GM18505 (cell line): ENCODE measurements at regions not wholly inside any gene's neighbourhood (a gene's known extent, or its start where the extent isn't known, plus 50 kb on each side); places are given as distances from the start of the nearest gene placed in this dataset.

Source experiments
- ATAC-seq: cut with Tn5 transposase; IDR thresholded peaks from one replicate; pipeline ENCODE4 v1.9.1; 2021; ENCODE audit not compliant: unreplicated experiment
- POLR2A ChIP-seq: IDR thresholded peaks from 4 replicates; pipeline ENCODE4 v1.6.1; 2011; ENCODE audit warnings: borderline replicate concordance; ENCODE audit not compliant: insufficient read depth, insufficient read length; ENCODE audit errors: extremely low read depth

DNA sequence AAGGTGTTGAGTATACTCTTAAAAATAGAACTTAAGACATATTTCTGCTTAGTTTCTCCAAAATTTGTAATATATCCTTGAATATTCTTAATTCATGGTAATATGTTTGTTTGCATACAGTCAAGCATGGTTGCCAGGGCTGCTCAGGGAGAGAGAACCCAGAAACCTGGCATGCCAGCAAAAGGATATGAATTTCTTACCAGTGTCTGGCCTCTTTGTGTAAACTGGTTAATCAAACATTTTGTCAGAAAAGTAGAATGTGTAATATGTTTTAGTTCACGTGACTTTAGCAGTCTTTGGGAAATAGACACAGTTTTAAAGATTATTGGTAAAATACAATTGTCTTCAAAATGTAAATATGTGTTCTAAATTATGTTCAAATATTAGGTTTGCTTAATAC is 101.6 kb downstream of the AASDHPPT start:
- TF ChIP-seq POLR2A = no peak
- ATAC-seq = no peak

DNA sequence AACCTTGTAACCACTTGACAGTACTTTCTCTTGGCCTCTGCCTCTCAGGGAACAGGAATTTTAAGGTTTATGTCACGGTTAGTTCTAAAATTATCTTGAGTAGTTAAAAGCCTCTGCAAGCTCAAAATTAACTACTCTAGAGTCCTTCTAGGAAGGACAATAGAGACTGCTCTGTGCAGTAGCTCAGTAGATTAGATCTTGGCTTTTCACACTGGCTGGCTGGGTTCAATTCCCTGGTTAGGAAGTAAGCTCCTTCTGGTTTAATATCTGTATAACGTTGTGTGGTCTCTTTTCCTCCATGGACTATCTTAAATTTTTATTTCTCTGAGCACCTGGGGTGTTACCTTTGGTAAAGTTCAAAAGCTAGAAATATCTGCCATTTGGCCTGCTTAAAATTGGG is 109.2 kb downstream of the AASDHPPT start:
- TF ChIP-seq POLR2A = no peak
- ATAC-seq = no peak

DNA sequence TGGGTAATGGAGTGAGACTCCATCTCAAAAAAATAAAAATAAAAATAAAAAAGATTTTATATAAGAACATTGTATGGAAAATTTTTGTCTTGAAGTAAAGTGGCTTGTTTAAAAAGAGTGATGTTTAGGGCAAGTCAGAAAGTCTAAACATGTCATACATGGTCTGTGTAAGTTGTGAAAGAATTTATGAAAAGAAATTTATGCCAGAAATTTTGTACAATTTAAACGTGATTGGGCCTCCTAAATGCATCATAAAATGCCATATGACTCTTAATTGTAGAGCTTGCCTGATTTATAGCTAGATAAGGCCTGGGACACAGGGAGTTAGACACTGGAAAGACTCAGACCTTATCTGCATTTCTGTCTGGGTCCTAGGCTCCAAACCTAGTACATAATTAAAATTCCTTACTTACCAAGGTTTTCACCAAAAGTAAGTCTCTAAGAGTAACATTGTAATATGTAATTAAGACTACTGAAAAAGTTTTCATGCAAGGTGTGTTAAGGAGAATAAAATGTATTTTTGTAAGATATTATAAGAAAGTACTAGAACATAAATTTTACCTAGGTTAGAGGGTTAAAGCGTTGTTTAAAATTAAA is 110.5 kb downstream of the AASDHPPT start:
- ATAC-seq = no peak
- TF ChIP-seq POLR2A = no peak

- ATAC-seq = no peak
- no peak for TF ChIP-seq POLR2A
Measured at GRCh38 chr11:106193956-106194355, 116.5 kb downstream of the AASDHPPT start.

GRCh38 chr11:106197438-106197837 is 120.0 kb downstream of the AASDHPPT start:
- TF ChIP-seq POLR2A = no peak
- no peak for ATAC-seq

DNA sequence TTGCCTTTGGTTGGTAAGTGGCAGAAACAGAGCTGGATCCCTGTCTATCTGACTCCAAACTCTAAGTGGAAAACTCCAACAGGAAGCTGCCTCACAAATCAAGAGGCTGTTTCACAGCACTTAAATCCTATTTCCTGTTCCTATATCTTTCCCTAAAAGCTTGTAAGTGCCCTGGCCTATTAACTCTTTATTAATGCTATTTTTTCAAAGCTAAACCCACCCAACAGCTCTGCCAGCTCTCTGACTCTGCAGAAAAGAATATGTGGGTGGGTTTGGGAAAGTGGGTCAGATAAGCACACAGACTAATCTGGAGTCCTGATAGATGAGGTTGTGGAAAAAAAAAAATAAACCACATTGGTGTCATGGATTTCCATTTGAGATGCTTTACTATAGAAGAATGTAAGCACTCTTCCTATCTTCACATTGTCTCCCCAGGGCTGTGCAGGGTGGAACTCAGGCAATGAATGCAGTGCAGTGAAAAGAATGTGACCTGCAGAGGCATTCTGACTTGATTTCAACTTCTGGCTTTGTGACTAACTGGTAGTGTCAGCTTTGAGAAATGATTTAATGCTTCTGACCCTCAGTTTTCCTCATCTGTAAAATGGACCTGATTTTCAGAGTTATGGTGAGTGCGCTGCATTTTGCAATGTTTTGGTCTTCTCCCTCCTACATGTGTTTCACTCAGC is 125.6 kb downstream of the AASDHPPT start:
- no peak for ATAC-seq
- no peak for TF ChIP-seq POLR2A

GRCh38 chr11:106208760-106209159 is 131.3 kb downstream of the AASDHPPT start:
- no peak for ATAC-seq
- TF ChIP-seq POLR2A = no peak

DNA sequence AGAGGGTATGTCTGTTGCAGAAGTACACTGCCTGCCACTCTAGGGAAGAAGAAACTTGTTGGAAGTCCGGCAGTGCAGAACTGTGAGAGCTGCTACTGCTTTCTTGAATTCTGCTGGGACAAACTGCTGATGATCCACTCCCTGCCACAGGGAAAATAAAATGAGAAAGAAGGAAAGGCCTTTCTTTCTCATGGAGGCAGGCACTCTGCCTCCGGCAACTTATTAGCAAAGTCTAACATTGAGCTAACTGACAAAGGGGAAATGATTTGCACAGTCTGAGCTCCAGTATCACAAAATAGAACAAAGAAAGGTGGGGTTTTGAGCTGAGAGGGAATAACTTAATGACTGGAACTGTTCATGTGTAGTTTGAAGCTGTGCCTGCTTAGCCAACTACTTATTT is 134.6 kb downstream of the AASDHPPT start:
- TF ChIP-seq POLR2A = no peak

GRCh38 chr11:106216281-106216680 is 138.8 kb downstream of the AASDHPPT start:
- no peak for ATAC-seq
- TF ChIP-seq POLR2A = no peak

More for the DNA sequence above, 134.6 kb downstream of the AASDHPPT start:
- ATAC-seq = no peak

GRCh38 chr11:106217456-106217855 is 140.0 kb downstream of the AASDHPPT start:
- no peak for TF ChIP-seq POLR2A
- ATAC-seq = no peak

- ATAC-seq = no peak
Measured at GRCh38 chr11:106218106-106218505, 140.6 kb downstream of the AASDHPPT start.

DNA sequence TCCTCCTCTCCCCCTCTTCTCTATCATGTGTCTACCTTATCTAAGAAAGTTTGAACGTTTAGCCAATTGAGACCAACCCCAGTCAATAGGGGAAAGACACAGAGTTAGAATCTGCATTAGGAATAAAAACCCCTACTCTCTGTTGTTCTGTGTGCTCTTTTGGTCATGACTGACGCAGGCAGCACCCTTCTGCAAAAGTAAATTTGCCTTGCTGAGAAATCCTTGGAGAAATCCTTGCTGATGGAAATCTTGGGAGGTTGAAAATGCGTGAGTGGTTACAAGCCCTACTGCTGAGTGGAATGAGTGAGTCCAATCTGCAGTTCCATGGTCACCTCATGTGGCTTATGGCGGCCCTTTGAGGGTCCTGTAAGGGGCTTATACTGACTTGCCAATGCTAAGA is 145.2 kb downstream of the AASDHPPT start:
- ATAC-seq = no peak
- no peak for TF ChIP-seq POLR2A

More at GRCh38 chr11:106218106-106218505, 140.6 kb downstream of the AASDHPPT start:
- no peak for TF ChIP-seq POLR2A

- ATAC-seq = no peak
- no peak for TF ChIP-seq POLR2A
Measured at GRCh38 chr11:106224172-106224571, 146.7 kb downstream of the AASDHPPT start.

DNA sequence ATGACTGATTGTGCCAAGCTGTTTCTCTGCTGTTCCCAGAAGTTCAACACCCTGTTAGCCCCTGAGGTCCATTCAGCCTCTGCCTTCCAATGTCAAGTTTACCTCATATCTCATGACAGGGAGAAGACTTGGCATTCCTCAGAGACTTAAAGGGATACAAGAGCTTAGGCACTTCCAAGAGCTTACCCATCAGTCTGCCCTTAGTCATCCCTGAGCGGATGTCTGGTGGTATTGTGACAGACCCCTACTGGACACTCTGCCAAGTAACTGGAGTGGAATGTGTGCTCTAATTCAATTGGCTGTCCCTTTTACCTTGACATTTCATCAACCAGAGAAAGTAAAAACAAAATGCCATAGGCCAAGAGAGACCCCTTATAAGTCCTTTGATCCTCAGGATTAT is 151.5 kb downstream of the AASDHPPT start:
- TF ChIP-seq POLR2A = no peak

More for the DNA sequence above, 151.5 kb downstream of the AASDHPPT start:
- no peak for ATAC-seq
